G401 (cell line): ENCODE measurements at regions not wholly inside any gene's neighbourhood (a gene's known extent, or its start where the extent isn't known, plus 50 kb on each side); places are given as distances from the start of the nearest gene placed in this dataset.
"Not testable (repeated sequence)": the region's sequence is repeated elsewhere in the genome, so short reads cannot be mapped to it uniquely, and the experiment has no call there.

Source experiments
- DNase-seq: peaks from one replicate; pipeline ENCODE4 v3.0.0-alpha.2; 2015; ENCODE audit warnings: low spot score
- in situ Hi-C: cut with HindIII; loops from 2 replicates; pipeline ENCODE4 v1.10.0; 2016; ENCODE audit warnings: low sequenced_read_pairs, mixed read lengths

- in situ Hi-C loops, result no loop called here
- DNase-seq, result no peak
Observed at GRCh38 chr3:147471741-147472140, 62.6 kb downstream of the ZIC1 start.

- DNase-seq, result no peak
- in situ Hi-C loops, result no loop called here
Observed at GRCh38 chr3:147472846-147473245, 63.7 kb downstream of the ZIC1 start.

- no peak for DNase-seq
- in situ Hi-C loops, result no loop called here
Observed at GRCh38 chr3:147483145-147483544, 74.0 kb downstream of the ZIC1 start.

- in situ Hi-C loops, result no loop called here
- DNase-seq, result no peak
Observed at GRCh38 chr3:147483578-147483977, 74.4 kb downstream of the ZIC1 start.

- no peak for DNase-seq
- in situ Hi-C loops, result no loop called here
Observed at GRCh38 chr3:147493065-147493464, 83.9 kb downstream of the ZIC1 start.

- no peak for DNase-seq
- in situ Hi-C loops, result no loop called here
Observed at GRCh38 chr3:147493666-147494065, 84.5 kb downstream of the ZIC1 start.

- in situ Hi-C loops, result no loop called here
- DNase-seq, result no peak
Observed at GRCh38 chr3:147497286-147497685, 88.1 kb downstream of the ZIC1 start.

- DNase-seq, result no peak
- in situ Hi-C loops, result no loop called here
Observed at GRCh38 chr3:147507638-147508286, 98.6 kb downstream of the ZIC1 start.

- DNase-seq, result no peak
- in situ Hi-C loops, result no loop called here
Observed at GRCh38 chr3:147509448-147509847, 100.3 kb downstream of the ZIC1 start.

- in situ Hi-C loops, result no loop called here
- DNase-seq, result no peak
Observed at GRCh38 chr3:147513785-147514184, 104.6 kb downstream of the ZIC1 start.

- no peak for DNase-seq
- in situ Hi-C loops, result no loop called here
Observed at GRCh38 chr3:147514366-147515160, 105.4 kb downstream of the ZIC1 start.

- in situ Hi-C loops, result no loop called here
- DNase-seq, result no peak
Observed at GRCh38 chr3:147518465-147518864, 109.3 kb downstream of the ZIC1 start.

GRCh38 chr3:147521646-147522045 lies 112.5 kb downstream of the ZIC1 start:
- in situ Hi-C loops, result no loop called here
- no peak for DNase-seq

GRCh38 chr3:147522780-147523179 lies 113.6 kb downstream of the ZIC1 start:
- in situ Hi-C loops, DNase-seq: not testable (repeated sequence)

- no peak for DNase-seq
- in situ Hi-C loops, result no loop called here
Observed at GRCh38 chr3:147529551-147529950, 120.4 kb downstream of the ZIC1 start.

GRCh38 chr3:147538034-147538433 lies 128.9 kb downstream of the ZIC1 start:
- in situ Hi-C loops, result no loop called here
- no peak for DNase-seq

- DNase-seq, result no peak
- in situ Hi-C loops, result no loop called here
Observed at GRCh38 chr3:147540921-147541320, 131.8 kb downstream of the ZIC1 start.

GRCh38 chr3:147544290-147544689 lies 135.1 kb downstream of the ZIC1 start:
- no peak for DNase-seq
- in situ Hi-C loops, result no loop called here

- no peak for DNase-seq
- in situ Hi-C loops, result no loop called here
Observed at GRCh38 chr3:147551491-147551890, 142.3 kb downstream of the ZIC1 start.

GRCh38 chr3:147554332-147554731 lies 145.2 kb downstream of the ZIC1 start:
- no peak for DNase-seq
- in situ Hi-C loops, result no loop called here

- in situ Hi-C loops, result no loop called here
- no peak for DNase-seq
Observed at GRCh38 chr3:147572970-147573340, 163.8 kb downstream of the ZIC1 start.
